ENCODE measurements at regions not wholly inside any gene's neighbourhood (a gene's known extent, or its start where the extent isn't known, plus 50 kb on each side); places are given as distances from the start of the nearest gene placed in this dataset.

DNA sequence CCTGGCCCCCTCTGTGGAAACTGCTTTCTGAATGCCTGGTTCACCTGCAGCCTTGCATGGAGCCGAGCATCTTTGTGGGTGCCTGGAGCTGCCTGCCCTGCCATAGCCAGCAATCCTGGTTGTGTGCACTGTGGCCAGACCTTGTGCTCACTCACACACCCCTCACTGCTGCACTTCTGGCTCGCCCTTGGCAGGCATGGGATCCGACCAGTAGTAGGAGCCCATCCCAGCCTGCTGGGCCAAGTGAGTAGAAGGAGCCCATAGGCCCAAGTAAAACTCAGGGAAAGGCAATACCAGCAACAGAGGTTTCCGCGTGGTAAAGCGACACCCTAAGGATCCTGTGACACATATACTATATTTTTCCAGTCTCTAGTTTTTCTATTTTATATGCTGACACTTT is 270.0 kb upstream of the NAV3 start:
- intact Hi-C loops (cut with DNase I; ENCODE audit: low total_unique reads): no loop called here
- TF ChIP-seq, protein P1, sequence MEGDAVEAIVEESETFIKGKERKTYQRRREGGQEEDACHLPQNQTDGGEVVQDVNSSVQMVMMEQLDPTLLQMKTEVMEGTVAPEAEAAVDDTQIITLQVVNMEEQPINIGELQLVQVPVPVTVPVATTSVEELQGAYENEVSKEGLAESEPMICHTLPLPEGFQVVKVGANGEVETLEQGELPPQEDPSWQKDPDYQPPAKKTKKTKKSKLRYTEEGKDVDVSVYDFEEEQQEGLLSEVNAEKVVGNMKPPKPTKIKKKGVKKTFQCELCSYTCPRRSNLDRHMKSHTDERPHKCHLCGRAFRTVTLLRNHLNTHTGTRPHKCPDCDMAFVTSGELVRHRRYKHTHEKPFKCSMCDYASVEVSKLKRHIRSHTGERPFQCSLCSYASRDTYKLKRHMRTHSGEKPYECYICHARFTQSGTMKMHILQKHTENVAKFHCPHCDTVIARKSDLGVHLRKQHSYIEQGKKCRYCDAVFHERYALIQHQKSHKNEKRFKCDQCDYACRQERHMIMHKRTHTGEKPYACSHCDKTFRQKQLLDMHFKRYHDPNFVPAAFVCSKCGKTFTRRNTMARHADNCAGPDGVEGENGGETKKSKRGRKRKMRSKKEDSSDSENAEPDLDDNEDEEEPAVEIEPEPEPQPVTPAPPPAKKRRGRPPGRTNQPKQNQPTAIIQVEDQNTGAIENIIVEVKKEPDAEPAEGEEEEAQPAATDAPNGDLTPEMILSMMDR (IDR thresholded peaks at IDR 0.05): no peak
- no peak for TF ChIP-seq POLR2A (IDR thresholded peaks at IDR 0.05)
- no peak overlapping the region for H3K4me3 ChIP-seq (ENCODE audit: low read depth, poor library complexity, severe bottlenecking)
- 86 to 93% methylated on average over 6 of the region's 6 CpGs for WGBS, 2 donors
- no peak for DNase-seq (ENCODE audit: low spot score in 2 of 2)

DNA sequence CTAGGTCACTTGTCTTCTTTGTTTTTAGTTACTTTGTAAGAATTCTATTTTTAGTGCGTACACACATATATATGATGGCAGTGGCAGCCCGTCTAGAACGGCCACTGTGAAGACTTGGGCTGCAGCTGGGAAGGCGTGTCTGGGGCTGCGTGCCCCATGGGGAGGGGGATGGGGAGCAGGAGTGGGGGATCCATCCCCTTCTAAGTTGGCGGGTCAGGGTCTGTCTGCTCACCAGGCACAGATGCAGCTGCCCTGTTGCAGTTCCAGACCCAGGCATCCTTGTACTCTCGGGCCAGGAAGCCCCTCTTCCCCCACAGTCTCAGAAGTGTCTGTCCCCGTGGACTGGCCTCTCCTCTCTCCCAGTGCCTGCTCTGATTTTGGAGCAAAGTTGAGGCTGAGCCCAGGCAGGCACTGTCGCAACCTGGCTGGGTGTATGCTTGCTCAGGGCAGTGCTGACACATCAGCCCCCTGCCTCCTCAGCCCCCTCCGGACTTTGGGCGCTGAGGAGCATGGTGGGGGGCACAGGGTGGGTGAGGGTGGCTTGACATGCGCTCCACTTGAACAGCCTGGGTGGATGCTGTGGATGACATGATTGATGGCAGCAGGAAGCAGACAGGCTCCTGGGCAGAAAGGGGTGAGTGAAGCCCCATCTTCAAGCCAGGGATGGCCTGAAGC is 271.2 kb upstream of the NAV3 start:
- intact Hi-C loops (cut with DNase I; ENCODE audit: low total_unique reads): no loop called here
- H3K4me3 ChIP-seq (ENCODE audit: low read depth, poor library complexity, severe bottlenecking): no peak overlapping the region
- DNase-seq (ENCODE audit: low spot score in 2 of 2): no peak
- TF ChIP-seq POLR2A (IDR thresholded peaks at IDR 0.05): no peak
- TF ChIP-seq, protein P1 (IDR thresholded peaks at IDR 0.05): no peak
- 85 to 97% methylated on average over 9 to 12 of the region's 12 CpGs for WGBS, 2 donors

DNA sequence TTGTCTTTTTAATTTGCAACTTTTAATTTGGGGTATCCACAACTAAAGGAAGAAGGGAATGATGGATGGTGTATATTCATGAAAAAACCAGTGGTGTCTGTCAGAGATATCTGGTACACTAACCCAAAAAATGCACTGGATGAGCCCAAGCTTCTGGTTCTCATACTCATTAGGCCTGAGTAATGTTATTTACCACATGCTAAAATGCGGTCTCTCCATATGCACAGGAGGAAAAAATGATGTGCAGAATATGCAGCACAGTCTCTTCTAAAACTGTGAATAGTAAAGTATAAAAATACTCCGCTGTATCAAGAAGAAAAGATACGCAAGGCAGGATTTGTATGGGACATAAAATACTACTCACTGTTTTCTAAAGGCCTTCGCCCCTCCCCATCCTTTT is 275.6 kb upstream of the NAV3 start:
- intact Hi-C loops (cut with DNase I; ENCODE audit: low total_unique reads): no loop called here
- DNase-seq (ENCODE audit: low spot score in 2 of 2): no peak
- H3K4me3 ChIP-seq (ENCODE audit: low read depth, poor library complexity, severe bottlenecking): no peak overlapping the region
- 72 to 80% methylated on average over 4 of the region's 4 CpGs for WGBS, 2 donors
- no peak for TF ChIP-seq POLR2A (IDR thresholded peaks at IDR 0.05)
- TF ChIP-seq, protein P1 (IDR thresholded peaks at IDR 0.05): no peak

DNA sequence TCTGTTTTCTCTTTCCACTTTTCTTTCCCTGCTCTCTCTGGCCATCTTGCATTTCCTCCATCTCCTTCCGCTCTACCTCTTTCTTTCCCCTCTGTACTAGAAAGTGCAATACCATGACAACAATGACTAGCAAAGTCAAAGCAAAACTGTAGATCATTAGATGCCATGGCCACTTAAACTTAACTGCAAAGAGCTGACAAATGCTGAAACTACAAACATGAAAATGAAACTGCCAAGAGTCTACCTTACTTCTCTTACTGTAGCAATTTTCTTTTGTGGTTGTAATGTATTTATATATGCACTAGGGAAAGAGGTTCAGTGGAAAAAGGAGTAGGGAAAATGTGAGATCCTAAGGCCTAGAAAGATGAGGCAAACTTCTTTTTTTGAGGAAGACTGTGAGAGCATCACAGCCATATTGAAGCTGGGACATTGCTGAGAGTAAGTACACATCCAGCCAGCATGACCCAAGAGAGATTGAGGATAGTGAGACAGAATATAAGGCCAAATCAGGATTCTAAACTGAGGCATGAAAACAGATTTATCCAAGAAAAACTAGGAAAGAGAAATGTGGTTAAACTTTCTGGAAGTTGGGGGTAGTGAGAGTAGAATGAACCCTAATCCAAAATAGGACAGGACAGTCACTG is 276.6 kb upstream of the NAV3 start:
- WGBS, 2 donors: 94% methylated on average over 1 of the region's 1 CpG
- no peak for DNase-seq (ENCODE audit: low spot score in 2 of 2)

DNA sequence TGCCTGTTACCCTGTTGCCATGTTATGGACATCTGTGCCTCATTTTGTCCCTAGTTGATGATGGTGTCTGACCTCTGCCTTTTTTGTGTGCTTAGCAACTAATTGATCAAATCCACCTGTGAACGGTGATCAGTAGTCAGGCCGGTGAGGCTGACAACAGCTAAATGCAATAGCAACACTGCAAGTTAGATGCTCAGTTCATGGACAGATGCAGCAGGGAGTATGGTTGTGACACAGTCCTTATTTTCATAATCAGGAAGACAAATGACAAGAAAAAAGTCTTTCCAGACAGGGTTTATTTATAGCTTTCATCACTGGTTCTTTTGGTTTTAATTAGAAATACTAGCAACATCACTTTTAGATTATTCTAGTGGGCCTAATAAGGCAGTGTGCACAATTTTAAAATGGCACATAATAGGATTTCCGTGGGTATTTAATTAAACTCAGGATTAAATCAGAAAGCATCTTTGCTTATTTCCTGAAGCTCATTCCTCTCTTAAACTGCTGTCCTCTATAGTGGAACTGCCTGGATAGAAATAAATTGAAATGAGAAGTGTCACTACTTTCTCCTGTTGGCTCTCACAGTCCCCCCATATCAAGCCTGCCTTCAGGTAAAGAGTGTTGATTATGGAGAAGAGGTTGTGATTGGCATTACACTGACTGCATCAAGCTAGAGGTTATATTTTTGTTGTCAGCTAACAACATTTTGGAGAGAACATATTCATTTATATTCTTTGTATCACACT is 281.1 kb upstream of the NAV3 start:
- TF ChIP-seq, protein P1 (IDR thresholded peaks at IDR 0.05): no peak
- TF ChIP-seq POLR2A (IDR thresholded peaks at IDR 0.05): no peak
- no peak for DNase-seq (ENCODE audit: low spot score in 2 of 2)
- WGBS, 2 donors: 49 to 56% methylated on average over 3 of the region's 3 CpGs
- intact Hi-C loops (cut with DNase I; ENCODE audit: low total_unique reads): no loop called here
- H3K4me3 ChIP-seq (ENCODE audit: low read depth, poor library complexity, severe bottlenecking): no peak overlapping the region

More for the DNA sequence above, 276.6 kb upstream of the NAV3 start:
- no peak overlapping the region for H3K4me3 ChIP-seq (ENCODE audit: low read depth, poor library complexity, severe bottlenecking)
- TF ChIP-seq POLR2A (IDR thresholded peaks at IDR 0.05): no peak
- TF ChIP-seq, protein P1 (IDR thresholded peaks at IDR 0.05): no peak
- intact Hi-C loops (cut with DNase I; ENCODE audit: low total_unique reads): no loop called here
